ENCODE measurements at regions not wholly inside any gene's neighbourhood (a gene's known extent, or its start where the extent isn't known, plus 50 kb on each side); places are given as distances from the start of the nearest gene placed in this dataset.

DNA sequence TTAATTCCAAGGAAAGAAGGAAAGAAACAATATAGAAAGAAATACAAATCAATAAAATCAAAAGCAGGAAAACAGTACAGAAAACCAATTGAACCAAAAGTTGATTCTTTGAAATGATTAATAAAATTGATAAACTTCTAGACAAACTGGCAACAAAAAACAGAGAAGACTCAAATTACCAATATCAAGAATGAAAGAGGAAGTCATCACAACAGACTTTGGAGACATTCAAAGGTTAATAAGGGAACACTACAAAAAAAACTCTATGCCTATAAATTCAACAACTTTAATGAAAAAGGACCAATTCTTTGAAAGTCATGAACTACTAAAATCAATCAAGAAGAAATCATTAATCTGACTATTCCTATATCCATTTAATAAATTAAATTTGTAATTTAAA is 329.3 kb upstream of the NR5A2 start:
- Mint-ChIP-seq H3K27ac (no peak overlapping the region), H3K4me1 (no peaks in the 10 kb centered on the region), H3K9me3 (no peaks in the 10 kb centered on the region), H3K4me3 (no peak overlapping the region), H3K36me3 (no peaks in the 10 kb centered on the region)
- DNase-seq (ENCODE audit: low spot score in 2 of 2) (no peak), ATAC-seq (no peak)

GRCh38 chr1:199700551-199700950 is 327.0 kb upstream of the NR5A2 start:
- Mint-ChIP-seq H3K36me3 (no peaks in the 10 kb centered on the region), H3K4me1 (no peaks in the 10 kb centered on the region), H3K27ac (no peak overlapping the region), H3K4me3 (no peak overlapping the region), H3K9me3 (no peaks in the 10 kb centered on the region)
- ATAC-seq (no peak), DNase-seq (ENCODE audit: low spot score in 2 of 2) (no peak)

DNA sequence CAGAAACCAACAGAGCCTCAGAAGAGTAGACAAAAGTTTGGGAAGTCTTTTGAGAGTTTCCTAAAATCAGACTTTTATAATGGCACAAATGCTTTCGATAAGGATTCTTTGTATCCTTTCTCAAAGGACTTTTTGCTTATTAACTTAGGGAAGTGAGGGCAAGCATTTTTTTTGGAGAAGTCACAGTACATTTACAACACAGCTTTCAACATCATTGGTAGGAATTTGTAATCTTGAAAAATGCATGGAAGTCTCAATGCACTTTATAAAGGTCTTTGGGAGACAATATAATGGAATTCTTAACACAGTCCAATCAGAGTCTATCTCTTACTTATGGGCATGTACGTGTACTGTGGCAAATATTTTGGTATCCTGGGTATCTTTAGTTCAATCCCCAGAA is 325.8 kb upstream of the NR5A2 start:
- no peak overlapping the region for H3K27ac Mint-ChIP-seq
- no peak overlapping the region for H3K4me3 Mint-ChIP-seq
- no peaks in the 10 kb centered on the region for H3K4me1 Mint-ChIP-seq
- H3K9me3 Mint-ChIP-seq = no peaks in the 10 kb centered on the region
- ATAC-seq = no peak
- DNase-seq (ENCODE audit: low spot score in 2 of 2) = no peak
- H3K36me3 Mint-ChIP-seq = no peaks in the 10 kb centered on the region

GRCh38 chr1:199704231-199704630 is 323.3 kb upstream of the NR5A2 start:
- no peaks in the 10 kb centered on the region for H3K36me3 Mint-ChIP-seq
- H3K9me3 Mint-ChIP-seq = no peaks in the 10 kb centered on the region
- no peak overlapping the region for H3K27ac Mint-ChIP-seq
- DNase-seq (ENCODE audit: low spot score in 2 of 2) = no peak
- H3K4me1 Mint-ChIP-seq = no peaks in the 10 kb centered on the region
- ATAC-seq = no peak
- H3K4me3 Mint-ChIP-seq = no peak overlapping the region

- no peak overlapping the region for H3K4me3 Mint-ChIP-seq
- H3K27ac Mint-ChIP-seq = no peak overlapping the region
- H3K36me3 Mint-ChIP-seq = no peaks in the 10 kb centered on the region
- ATAC-seq (no peak), DNase-seq (ENCODE audit: low spot score in 2 of 2) (no peak)
- H3K9me3 Mint-ChIP-seq = peaks cover 7% of the 10 kb centered on the region
- no peaks in the 10 kb centered on the region for H3K4me1 Mint-ChIP-seq
Measured at GRCh38 chr1:199705825-199706224, 321.7 kb upstream of the NR5A2 start.

DNA sequence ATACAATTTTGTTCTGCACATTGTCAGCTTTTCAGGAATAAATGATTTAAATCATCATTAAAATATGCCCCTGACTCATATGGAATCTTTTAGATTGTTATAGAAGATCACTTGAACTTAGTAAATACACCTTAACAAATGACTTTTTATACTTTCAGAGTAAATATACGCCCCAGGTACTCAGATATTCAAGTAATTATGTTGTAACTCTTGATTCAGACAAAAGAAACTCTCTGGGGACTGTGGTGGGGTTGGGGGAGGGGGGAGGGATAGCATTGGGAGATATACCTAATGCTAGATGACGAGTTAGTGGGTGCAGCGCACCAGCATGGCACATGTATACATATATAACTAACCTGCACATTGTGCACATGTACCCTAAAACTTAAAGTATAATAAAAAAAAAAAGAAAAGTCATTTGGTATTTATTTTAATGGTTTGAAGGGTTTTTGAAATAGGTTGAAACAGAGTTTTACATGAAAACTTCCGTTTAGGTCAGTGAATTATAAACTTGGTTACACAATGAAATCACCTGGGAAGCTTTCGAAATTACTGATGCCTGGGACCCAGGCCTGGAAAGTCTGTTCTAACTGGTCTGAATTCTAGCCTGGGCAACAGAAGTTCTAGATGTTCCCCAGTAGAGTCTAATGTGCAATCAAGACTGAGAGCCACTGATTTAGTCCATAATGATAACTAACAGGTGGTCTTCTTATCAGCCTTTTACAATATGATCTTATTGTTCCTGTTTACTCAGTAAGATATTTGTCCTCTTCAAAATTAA is 320.5 kb upstream of the NR5A2 start:
- H3K27ac Mint-ChIP-seq = no peak overlapping the region
- ATAC-seq = no peak

DNA sequence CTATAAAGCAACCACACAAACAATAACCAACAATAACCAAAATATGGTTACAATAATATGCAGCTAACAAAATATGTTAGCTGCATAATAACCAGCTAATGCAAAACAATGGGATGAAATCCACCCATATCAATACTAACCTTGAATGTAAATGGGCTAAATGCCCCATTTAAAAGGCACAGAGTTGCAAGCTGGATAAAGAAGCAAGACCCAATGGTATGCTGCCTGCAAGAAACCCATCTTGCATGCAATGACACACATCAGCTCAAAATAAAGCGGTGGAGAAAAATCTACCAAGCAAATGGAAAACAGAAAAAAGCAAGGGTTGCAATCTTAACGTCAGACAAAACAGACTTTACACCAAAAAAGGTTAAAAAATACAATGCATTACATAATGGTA is 316.5 kb upstream of the NR5A2 start:
- ATAC-seq = no peak
- Mint-ChIP-seq H3K4me1 (no peaks in the 10 kb centered on the region), H3K27ac (no peak overlapping the region), H3K9me3 (peaks cover 19% of the 10 kb centered on the region), H3K36me3 (no peaks in the 10 kb centered on the region), H3K4me3 (no peak overlapping the region)
- no peak for DNase-seq (ENCODE audit: low spot score in 2 of 2)

More for the DNA sequence above, 320.5 kb upstream of the NR5A2 start:
- Mint-ChIP-seq H3K4me1 (no peaks in the 10 kb centered on the region), H3K4me3 (no peak overlapping the region), H3K9me3 (peaks cover 18% of the 10 kb centered on the region), H3K36me3 (no peaks in the 10 kb centered on the region)
- no peak for DNase-seq (ENCODE audit: low spot score in 2 of 2)

- no peak for ATAC-seq
- DNase-seq (ENCODE audit: low spot score in 2 of 2) = no peak
- Mint-ChIP-seq H3K9me3 (peaks cover 3% of the 10 kb centered on the region), H3K4me1 (no peaks in the 10 kb centered on the region), H3K36me3 (no peaks in the 10 kb centered on the region), H3K27ac (no peak overlapping the region), H3K4me3 (no peak overlapping the region)
Measured at GRCh38 chr1:199716729-199717128, 310.8 kb upstream of the NR5A2 start.

- no peak overlapping the region for H3K27ac Mint-ChIP-seq
Measured at GRCh38 chr1:199719156-199719842, 308.2 kb upstream of the NR5A2 start.

GRCh38 chr1:199720496-199720895 is 307.0 kb upstream of the NR5A2 start:
- DNase-seq (ENCODE audit: low spot score in 2 of 2) = no peak
- no peaks in the 10 kb centered on the region for H3K36me3 Mint-ChIP-seq
- H3K4me1 Mint-ChIP-seq = no peaks in the 10 kb centered on the region
- no peak overlapping the region for H3K4me3 Mint-ChIP-seq
- H3K27ac Mint-ChIP-seq = no peak overlapping the region
- no peaks in the 10 kb centered on the region for H3K9me3 Mint-ChIP-seq
- no peak for ATAC-seq

More at GRCh38 chr1:199719156-199719842, 308.2 kb upstream of the NR5A2 start:
- Mint-ChIP-seq H3K9me3 (no peaks in the 10 kb centered on the region), H3K4me3 (no peak overlapping the region), H3K36me3 (no peaks in the 10 kb centered on the region), H3K4me1 (no peaks in the 10 kb centered on the region)
- DNase-seq (ENCODE audit: low spot score in 2 of 2) = no peak
- ATAC-seq = no peak

DNA sequence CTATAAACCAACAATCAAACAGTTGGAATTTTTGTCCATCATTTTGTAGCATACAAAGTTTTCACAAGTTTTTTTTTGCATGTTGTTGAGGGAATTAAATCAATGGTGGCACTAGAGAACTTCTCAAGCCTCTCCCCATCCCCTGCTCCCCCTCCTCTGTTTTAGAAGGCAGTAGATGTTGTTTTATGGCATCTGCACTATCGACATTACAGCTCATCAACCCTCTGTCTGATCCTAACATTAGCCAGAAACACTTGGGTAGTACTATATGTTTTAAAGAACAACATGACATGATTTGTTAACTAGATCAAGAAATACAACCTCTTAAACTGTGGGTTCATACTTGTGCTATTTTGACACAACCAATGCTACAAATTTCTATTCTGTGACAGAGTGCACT is 306.5 kb upstream of the NR5A2 start:
- Mint-ChIP-seq H3K36me3 (no peaks in the 10 kb centered on the region), H3K27ac (no peak overlapping the region), H3K4me1 (no peaks in the 10 kb centered on the region), H3K4me3 (no peak overlapping the region), H3K9me3 (no peaks in the 10 kb centered on the region)
- ATAC-seq = no peak
- DNase-seq (ENCODE audit: low spot score in 2 of 2) = no peak

DNA sequence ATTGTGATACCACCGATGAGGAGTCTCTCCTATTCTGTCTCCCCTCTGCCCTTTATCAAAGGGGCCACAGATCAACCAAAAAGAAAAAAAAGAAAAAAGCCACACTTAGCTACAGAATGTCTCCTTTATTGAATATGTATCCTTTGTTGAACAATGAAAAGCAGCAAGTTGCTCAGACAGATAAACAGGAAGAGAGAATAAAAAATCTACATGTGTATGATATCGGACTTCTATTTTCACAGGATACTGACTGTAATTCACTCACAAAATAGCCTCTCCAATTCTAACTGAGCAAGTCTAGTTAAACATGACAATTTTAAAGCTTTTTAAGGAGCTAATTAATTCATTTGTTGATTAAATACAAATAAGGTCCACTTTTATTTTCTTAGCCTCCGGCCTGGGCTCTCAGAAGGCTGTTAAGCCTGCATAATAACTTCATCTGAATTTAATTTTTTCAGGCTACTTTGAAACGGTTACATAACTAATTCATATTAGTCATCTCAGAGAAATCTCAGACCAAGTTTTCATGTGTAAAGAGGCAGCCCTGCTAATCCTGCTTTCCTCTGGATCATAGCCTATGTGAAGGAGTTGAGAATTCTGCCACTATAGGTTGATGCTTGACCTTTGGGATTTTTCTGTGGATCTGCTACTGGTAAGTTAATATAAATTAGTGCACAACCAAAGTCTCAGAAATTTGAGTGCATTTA is 304.1 kb upstream of the NR5A2 start:
- Mint-ChIP-seq H3K4me3 (no peak overlapping the region), H3K36me3 (no peaks in the 10 kb centered on the region), H3K4me1 (no peaks in the 10 kb centered on the region), H3K9me3 (no peaks in the 10 kb centered on the region), H3K27ac (no peak overlapping the region)
- ATAC-seq = no peak
- DNase-seq (ENCODE audit: low spot score in 2 of 2) = no peak

GRCh38 chr1:199724049-199724448 is 303.5 kb upstream of the NR5A2 start:
- no peaks in the 10 kb centered on the region for H3K4me1 Mint-ChIP-seq
- H3K27ac Mint-ChIP-seq = no peak overlapping the region
- H3K36me3 Mint-ChIP-seq = no peaks in the 10 kb centered on the region
- H3K4me3 Mint-ChIP-seq = no peak overlapping the region
- no peaks in the 10 kb centered on the region for H3K9me3 Mint-ChIP-seq
- ATAC-seq (no peak), DNase-seq (ENCODE audit: low spot score in 2 of 2) (no peak)

GRCh38 chr1:199725002-199725565 is 302.4 kb upstream of the NR5A2 start:
- ATAC-seq = peak; percentile 52
- no peaks in the 10 kb centered on the region for H3K9me3 Mint-ChIP-seq
- no peaks in the 10 kb centered on the region for H3K4me1 Mint-ChIP-seq
- H3K27ac Mint-ChIP-seq = no peak overlapping the region
- no peaks in the 10 kb centered on the region for H3K36me3 Mint-ChIP-seq
- DNase-seq (ENCODE audit: low spot score in 2 of 2) = no peak
- no peak overlapping the region for H3K4me3 Mint-ChIP-seq

- Mint-ChIP-seq H3K36me3 (no peaks in the 10 kb centered on the region), H3K4me3 (no peak overlapping the region), H3K4me1 (no peaks in the 10 kb centered on the region), H3K9me3 (no peaks in the 10 kb centered on the region), H3K27ac (no peak overlapping the region)
- DNase-seq (ENCODE audit: low spot score in 2 of 2) (no peak), ATAC-seq (no peak)
Measured at GRCh38 chr1:199727682-199728081, 299.8 kb upstream of the NR5A2 start.

Data from stimulated activated effector memory CD8-positive, alpha-beta T cell treated with anti-CD3 and anti-CD28 coated beads, Interleukin-12 subunit alpha, Interleukin-12 subunit beta, amount 100 ng/mL, for 72 hours (primary cell).